ENCODE measurements at regions not wholly inside any gene's neighbourhood (a gene's known extent, or its start where the extent isn't known, plus 50 kb on each side); places are given as distances from the start of the nearest gene placed in this dataset.
"Not testable (repeated sequence)": the region's sequence is repeated elsewhere in the genome, so short reads cannot be mapped to it uniquely, and the experiment has no call there.

DNA sequence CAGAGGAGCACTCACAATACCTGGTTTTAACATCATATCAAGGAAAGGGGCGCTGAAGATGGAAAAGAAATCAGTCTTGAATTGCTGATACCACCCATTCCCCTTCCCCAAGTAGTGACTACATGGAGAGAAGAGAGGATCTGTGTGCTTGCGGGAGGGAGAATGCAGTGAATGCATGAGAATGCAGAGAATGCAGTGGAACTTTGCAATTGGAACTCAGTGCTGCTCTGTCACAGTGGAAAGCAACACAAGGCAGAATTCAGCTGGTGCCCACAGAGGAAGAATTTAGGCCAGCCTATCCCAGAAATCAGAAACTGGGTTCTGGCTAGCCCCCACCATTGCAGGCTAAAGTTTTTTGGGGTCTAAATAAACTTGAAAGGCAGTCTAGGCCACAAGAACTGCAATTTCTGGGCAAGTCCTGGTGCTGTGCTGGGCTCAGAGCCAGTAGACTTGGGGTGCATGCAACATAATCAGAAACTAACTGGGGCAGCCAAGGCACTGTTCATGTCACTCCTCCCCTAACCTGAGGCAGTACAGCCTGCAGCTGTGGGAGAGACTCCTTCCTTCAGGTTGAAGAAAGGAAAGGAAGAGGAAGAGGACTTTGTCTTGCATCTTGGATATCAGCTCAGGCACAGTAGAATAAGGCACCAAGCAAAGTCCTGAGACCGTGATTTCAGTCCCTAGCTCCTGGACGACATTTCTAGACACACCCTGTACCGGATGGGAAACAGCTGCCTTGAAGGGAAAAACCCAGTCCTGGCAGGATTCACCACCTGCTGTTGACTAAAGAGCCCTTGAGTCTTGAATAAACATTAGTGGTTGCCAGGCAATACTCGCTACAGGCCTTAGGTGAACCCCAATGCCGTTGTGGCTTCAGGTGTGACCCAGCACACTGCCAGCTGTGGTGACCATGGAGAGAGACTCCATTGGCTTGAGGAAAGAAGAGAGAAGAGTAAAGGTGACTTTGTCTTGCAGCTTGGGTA is 329.3 kb downstream of the TBL1XR1 start:
- DNase-seq = no peak

DNA sequence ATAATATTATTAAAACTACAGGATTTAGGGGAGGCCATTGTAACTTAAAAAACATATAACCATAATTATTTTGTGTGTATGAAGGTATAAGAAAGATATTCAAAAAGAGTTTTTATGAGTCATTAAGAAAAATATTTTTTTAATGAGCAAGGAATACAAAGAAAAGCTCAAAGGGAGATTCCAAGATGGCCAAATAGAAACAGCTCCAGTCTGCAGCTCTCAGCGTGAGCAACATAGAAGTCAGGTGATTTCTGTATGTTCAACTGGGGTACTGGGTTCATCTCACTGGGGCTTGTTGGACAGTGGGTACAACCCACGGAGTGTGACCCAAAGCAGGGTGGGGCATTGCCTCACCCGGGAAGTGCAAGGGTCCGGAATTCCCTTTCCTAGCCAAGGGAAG is 336.1 kb downstream of the TBL1XR1 start:
- DNase-seq = no peak

DNA sequence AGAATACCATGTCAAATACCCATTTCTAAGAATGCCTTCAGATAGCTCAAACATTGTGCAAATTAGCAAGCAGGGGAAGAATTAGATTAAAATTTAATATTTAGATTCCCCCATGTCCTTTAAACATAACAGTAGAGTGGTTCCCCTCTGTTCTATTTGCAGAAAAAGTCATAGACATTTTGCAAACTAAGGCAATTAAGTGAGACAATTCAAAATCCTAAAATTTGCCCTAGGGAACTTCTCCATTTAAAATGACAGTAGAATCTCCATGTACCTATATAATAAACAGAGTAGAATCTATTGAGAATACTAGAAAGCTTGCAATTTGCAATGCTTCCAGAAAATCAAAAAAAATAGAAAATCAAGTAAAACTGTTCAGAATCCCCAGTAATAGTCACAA is 340.6 kb downstream of the TBL1XR1 start:
- DNase-seq = no peak

- no peak for DNase-seq
Observed at GRCh38 chr3:176855901-176856486, 341.3 kb downstream of the TBL1XR1 start.

DNA sequence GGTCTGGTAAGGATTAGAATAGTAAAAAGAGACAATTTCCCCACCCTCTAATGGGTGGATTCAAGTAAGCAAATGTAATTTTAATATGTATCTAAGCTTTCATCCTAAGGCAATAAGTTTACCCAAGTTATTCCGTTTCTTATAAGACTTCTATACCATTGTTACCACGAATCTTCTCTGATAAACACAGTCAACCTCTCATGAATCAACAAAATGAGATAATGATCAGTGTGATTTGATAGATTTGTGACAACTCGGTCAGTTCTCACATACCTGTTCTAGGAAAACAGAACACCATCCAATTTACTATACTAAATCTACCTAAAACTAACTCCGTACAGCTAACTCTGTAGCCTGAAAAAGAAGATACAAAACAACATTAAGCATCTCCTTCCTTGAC is 342.1 kb downstream of the TBL1XR1 start:
- DNase-seq = no peak

DNA sequence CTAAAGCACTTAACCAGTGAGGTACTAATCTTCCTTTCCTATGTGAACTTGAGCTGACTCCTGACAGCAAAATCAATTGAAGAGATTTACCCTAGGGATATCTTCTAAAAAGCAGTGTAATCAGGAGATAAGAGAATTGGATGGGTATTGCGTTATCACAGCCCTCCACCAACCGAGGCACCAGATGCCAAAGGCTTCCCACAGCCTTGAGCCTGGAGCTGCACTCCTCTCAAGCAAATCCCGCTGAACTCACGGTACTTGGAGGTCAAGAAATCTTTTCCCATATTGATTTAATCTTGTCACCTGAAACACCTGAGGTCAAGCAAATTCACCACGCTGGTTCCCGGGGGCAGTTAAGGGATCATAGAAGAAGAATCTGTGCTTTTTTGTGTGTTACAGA is 346.8 kb downstream of the TBL1XR1 start:
- no peak for DNase-seq

DNA sequence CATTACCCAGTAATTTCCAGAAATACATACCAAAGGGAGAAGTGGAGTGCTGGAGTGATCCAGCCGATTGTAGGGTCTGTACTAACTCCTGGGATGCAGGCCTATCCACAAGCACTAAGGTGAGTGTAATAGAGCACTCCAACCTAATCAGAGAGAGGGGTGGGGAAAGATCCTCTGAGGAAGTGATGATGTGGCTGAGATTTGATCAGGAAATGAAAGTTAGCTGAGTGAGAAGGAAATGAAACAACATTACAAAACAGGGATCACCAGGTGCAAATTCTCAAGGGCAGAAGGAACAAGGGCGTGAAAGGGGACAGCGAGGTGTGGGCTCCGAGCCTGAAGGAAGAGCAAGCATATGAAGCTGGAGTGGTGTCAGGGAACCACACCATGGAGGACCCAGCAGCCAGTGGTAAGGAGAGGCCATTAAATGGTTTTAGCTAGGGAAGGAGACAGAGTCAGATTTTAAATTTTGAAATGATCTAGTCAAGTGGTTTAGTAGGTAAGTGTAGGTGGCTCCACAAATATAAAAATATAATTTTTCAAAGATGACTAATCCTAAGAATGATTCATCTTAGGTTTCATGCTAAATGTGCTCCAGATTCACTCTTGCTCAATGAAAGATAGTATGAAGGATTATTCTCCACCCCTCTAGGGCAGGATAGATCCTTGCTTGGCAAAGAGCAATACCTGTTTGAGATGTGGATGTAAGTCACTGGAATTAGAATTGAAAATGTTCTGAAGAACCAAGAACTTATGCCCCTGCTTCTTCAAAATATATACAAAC is 348.7 kb downstream of the TBL1XR1 start:
- no peak for DNase-seq

- DNase-seq = no peak
Observed at GRCh38 chr3:176842914-176843313, 354.4 kb downstream of the TBL1XR1 start.

DNA sequence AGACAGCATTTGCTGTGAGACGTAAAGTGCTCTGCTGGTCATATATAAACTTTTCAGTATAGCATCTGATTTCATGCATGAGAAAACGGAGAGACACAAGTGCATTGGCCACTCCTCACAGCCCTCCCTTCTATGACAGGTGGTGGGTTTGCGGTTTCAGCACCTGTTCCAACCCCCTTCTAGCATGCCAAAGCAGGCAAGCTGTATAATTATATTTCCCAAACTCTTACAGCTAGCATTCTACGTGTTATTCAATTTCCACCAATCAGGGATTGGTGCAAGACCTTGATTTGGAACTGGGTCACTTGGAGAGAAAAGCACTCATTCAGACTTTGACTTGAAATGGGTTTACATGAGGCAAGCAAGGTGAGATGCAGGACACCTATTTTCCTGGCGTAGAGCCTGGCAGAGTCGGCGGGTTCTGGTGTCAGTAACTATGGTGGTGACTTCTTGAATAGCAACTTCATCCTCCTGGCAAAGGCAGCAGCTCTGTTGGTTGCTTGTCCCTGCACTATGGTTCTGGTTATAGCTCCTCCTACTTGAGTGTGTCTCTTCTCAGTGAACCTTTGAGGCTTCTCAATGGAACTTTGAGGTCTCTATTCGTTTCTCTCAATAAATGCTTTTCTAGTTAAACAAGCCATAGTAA is 356.5 kb downstream of the TBL1XR1 start:
- no peak for DNase-seq

DNA sequence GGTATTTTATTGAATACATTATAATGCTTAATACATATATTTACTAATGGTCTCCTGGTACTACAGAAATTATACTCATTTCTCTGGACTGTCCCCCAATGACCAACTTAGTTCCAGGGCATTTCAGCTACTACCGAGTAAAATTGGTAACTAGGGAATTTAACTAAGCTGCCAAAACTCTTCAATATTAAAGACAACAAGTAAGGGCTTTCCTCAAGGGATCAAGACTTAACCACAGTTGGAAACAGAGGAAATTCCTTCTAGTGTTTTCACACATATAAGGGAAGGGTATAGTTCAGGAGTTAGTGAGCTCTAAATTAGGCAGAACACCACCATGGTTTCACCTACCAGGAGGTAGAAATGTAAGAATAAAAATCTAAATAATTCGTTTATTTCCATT is 357.4 kb downstream of the TBL1XR1 start:
- no peak for DNase-seq

- DNase-seq = no peak
Observed at GRCh38 chr3:176839466-176839865, 357.8 kb downstream of the TBL1XR1 start.

GRCh38 chr3:176827244-176827643 is 370.0 kb downstream of the TBL1XR1 start:
- DNase-seq = not testable (repeated sequence)

- DNase-seq = peak; percentile 24
Observed at GRCh38 chr3:176824811-176825210, 372.5 kb downstream of the TBL1XR1 start.

GRCh38 chr3:176820764-176821163 is 376.5 kb downstream of the TBL1XR1 start:
- no peak for DNase-seq

- no peak for DNase-seq
Observed at GRCh38 chr3:176816937-176817336, 380.3 kb downstream of the TBL1XR1 start.

DNA sequence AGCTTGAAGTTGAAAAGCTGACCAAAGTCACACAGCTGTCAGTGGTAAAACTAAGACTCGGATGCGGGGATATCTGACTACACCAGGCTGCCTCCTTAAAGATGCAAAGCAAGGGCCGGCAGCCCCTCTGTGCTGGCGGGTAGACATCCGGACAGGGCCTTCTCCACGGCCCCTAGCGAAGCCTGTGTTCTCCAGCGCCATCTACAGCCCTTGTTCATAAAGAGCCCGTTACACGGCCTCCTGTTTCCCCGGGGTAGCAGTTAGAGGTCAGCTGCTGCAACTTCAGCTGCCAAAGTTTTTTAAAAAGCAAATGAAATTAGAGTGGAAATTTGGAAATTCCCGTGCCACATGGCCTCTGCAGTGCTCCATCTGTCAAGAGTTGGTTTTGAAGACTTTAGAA is 383.0 kb downstream of the TBL1XR1 start:
- DNase-seq = peak; percentile 65

DNA sequence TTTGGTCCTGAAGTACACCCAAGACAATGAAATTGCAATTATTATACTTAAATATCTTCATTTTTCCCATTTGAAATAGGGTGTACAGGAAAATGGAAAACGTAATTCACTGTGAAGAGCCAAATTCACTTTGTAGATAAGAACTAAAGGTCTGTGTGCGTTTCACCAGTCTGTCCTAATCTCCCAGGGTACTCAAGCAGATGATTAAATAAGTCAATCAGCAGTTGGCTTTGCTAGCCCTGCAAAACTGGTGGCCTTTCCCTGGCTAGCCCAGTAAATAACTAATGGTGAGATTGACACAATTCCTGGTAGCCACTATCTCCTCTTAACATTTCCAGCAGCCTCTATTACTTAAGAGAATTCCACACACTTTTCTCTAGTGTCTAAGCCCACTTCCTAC is 389.3 kb downstream of the TBL1XR1 start:
- no peak for DNase-seq

- no peak for DNase-seq
Observed at GRCh38 chr3:176799675-176800074, 397.6 kb downstream of the TBL1XR1 start.

DNA sequence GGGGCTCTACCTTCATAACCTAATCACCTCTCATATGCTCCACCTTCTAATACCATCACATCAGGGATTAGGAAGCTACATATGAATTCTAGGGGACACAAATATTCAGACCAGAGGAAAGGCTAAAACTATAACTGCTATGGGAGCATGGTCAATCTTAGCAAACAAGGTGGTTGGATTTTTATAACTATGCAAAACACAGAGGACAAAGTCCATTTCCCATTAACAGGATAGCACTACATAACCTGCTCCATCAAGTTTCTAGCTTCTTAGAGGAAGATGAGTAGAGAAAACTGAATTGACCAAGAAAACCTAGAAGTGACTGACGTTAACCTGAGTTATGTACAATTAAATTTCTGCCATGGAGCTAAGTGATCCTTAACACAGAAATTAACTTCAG is 398.6 kb downstream of the TBL1XR1 start:
- DNase-seq = no peak

DNA sequence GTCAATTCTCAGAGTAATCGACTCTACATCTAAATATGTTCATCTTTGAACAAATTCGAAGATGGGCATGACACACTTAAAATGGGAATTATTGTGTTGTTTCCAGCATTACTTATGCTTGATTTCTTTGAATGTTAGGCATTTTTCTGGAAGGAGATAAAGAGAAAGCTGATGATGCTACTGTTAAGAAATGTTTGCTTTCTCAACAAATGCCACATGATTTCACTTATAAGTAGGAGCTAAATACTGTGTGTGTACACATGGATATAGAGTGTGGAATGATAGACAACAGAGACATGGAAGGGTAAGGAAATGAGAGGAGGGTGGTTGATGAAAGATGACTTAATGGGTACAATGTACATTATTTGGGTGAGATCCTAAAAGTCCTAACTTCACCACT is 400.9 kb downstream of the TBL1XR1 start:
- DNase-seq = no peak

DNA sequence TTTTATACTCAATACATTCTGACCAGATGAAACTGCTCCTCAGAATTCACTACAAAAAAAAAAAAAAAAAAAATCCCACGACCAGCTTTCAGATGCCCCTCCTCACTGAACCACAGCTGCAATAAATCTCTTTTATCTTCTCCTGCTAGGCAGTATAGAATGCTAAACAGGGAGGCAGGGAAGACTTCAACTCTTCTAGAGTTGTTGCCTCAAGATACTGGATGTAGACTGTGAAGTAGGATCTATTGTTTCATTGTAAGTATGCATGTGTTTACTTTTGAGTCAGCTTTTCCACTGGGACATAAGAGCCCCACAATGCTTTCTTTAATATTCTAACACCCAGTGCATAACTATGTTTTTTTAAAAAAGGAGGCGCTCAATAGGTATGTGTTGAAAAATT is 401.4 kb downstream of the TBL1XR1 start:
- DNase-seq = peak; percentile 12

- DNase-seq = no peak
Observed at GRCh38 chr3:176794406-176794805, 402.9 kb downstream of the TBL1XR1 start.

GRCh38 chr3:176789947-176790346 is 407.3 kb downstream of the TBL1XR1 start:
- no peak for DNase-seq

All from OCI-M1 (cell line).